ENCODE measurements at regions not wholly inside any gene's neighbourhood (a gene's known extent, or its start where the extent isn't known, plus 50 kb on each side); places are given as distances from the start of the nearest gene placed in this dataset.

DNA sequence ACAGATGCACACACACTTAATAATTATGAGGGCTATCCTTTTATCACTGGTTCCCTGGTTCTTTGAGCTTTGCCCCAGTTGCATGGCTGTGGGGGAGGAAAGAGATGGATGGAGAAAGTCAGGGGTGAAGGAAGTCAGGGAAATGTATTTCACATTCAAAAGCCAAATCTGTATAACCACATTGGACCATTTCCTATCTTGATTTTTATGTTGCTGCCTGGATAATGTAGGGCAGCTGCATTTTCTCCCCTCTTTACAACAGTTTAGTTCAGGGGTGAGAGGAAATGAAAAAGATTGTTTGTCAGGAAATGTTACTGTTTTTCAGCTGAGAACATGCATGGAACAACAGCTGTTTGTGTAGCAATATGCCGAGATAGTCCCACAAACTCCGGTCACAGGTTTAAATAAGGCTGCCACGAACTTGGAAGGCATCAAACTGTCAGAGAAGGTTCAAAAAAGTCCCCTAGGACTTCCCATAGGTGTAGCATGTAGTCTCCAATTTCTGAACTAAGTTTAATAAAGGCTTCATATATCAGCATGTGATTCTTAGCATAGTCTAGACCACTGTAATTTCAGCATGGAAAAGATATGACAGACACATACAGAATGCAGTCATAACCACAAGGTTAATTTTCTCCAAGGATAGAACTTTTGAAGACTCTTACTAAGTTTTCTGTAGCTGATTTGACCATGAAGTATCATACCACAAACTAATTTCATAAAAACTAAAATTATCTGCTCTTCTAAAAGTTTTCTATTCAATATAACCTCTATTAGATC is 82.1 kb upstream of the COL21A1 start:
- no peak for TF ChIP-seq CTCF (IDR thresholded peaks at IDR 0.05)
- TF ChIP-seq POLR2A (IDR thresholded peaks at IDR 0.05) = no peak
